ENCODE measurements at regions not wholly inside any gene's neighbourhood (a gene's known extent, or its start where the extent isn't known, plus 50 kb on each side); places are given as distances from the start of the nearest gene placed in this dataset.

- Histone ChIP-seq H3K4me1 (no peaks in the 10 kb centered on the region), H3K9me3 (peaks cover 0 to 6% (median 0%) of the 10 kb centered on the region in 11 donors), H3K27me3 (no peaks in the 10 kb centered on the region), H3K27ac (no peak overlapping the region), H3K4me3 (no peak overlapping the region), H3K36me3 (no peaks in the 10 kb centered on the region)
- DNase-seq, result no peak
- no peak for ATAC-seq
- intact Hi-C loops (cut with DNase I), result no loop called here
- no peak for TF ChIP-seq CTCF (IDR thresholded peaks at IDR 0.05)
- 85 to 86% methylated on average over 2 of the region's 2 CpGs for WGBS, 2 donors
Observed at GRCh38 chr3:175896655-175897054, 1037.5 kb downstream of the NAALADL2 start.

- Histone ChIP-seq H3K27me3 (no peaks in the 10 kb centered on the region), H3K27ac (no peak overlapping the region), H3K9me3 (peaks cover 0 to 4% (median 0%) of the 10 kb centered on the region in 11 donors), H3K4me3 (no peak overlapping the region), H3K36me3 (no peaks in the 10 kb centered on the region), H3K4me1 (no peaks in the 10 kb centered on the region)
- TF ChIP-seq CTCF (IDR thresholded peaks at IDR 0.05), result no peak
- intact Hi-C loops (cut with DNase I), result no loop called here
- 91 to 97% methylated on average over 1 of the region's 1 CpG for WGBS, 2 donors
- ATAC-seq, result no peak
- no peak for DNase-seq
Observed at GRCh38 chr3:175895731-175896130, 1036.6 kb downstream of the NAALADL2 start.

GRCh38 chr3:175893566-175893965 lies 1034.4 kb downstream of the NAALADL2 start:
- H3K27ac ChIP-seq, result no peak overlapping the region
- DNase-seq (no peak), ATAC-seq (no peak)
- intact Hi-C loops (cut with DNase I), result no loop called here
- peaks cover 0 to 4% (median 0%) of the 10 kb centered on the region in 11 donors for H3K9me3 ChIP-seq
- no peaks in the 10 kb centered on the region for H3K36me3 ChIP-seq
- H3K27me3 ChIP-seq, result no peaks in the 10 kb centered on the region
- TF ChIP-seq CTCF (IDR thresholded peaks at IDR 0.05), result no peak
- H3K4me1 ChIP-seq, result no peaks in the 10 kb centered on the region
- WGBS, 2 donors, result 50 to 59% methylated on average over 5 of the region's 5 CpGs
- H3K4me3 ChIP-seq, result no peak overlapping the region

- Histone ChIP-seq H3K4me3 (no peak overlapping the region), H3K9me3 (peaks cover 0 to 6% (median 0%) of the 10 kb centered on the region in 11 donors), H3K36me3 (no peaks in the 10 kb centered on the region), H3K27me3 (no peaks in the 10 kb centered on the region), H3K27ac (no peak overlapping the region), H3K4me1 (no peaks in the 10 kb centered on the region)
- no peak for TF ChIP-seq CTCF (IDR thresholded peaks at IDR 0.05)
- WGBS, 2 donors, result 85 to 89% methylated on average over 4 of the region's 4 CpGs
- DNase-seq (no peak), ATAC-seq (no peak)
- intact Hi-C loops (cut with DNase I), result no loop called here
Observed at GRCh38 chr3:175890066-175890465, 1030.9 kb downstream of the NAALADL2 start.

All from heart right ventricle (tissue), 16 donors.